NB4 (cell line): ENCODE measurements at regions not wholly inside any gene's neighbourhood (a gene's known extent, or its start where the extent isn't known, plus 50 kb on each side); places are given as distances from the start of the nearest gene placed in this dataset.

Experiments
- CTCF ChIP-seq: IDR thresholded peaks from one replicate; pipeline ENCODE4 v1.5.1; 2012; ENCODE audit warnings: low read depth, low read length
- MAX ChIP-seq: IDR thresholded peaks from 2 replicates; pipeline ENCODE4 v1.6.1; 2011; ENCODE audit warnings: low read depth, low read length
- POLR2A ChIP-seq: IDR thresholded peaks from 2 replicates; pipeline ENCODE4 v1.6.1; 2011; ENCODE audit warnings: mild to moderate bottlenecking; ENCODE audit not compliant: insufficient read length; ENCODE audit errors: extremely low read depth

GRCh38 chr2:12813166-12813565 lies 96.4 kb downstream of the TRIB2 start:
- TF ChIP-seq POLR2A (no peak), MAX (no peak), CTCF (no peak)
